HL-60 (cell line): ENCODE measurements at regions not wholly inside any gene's neighbourhood (a gene's known extent, or its start where the extent isn't known, plus 50 kb on each side); places are given as distances from the start of the nearest gene placed in this dataset.

Source experiments
- GABPA ChIP-seq: IDR thresholded peaks from 2 replicates; pipeline ENCODE4 v1.6.1; 2012; ENCODE audit warnings: low read depth
- REST ChIP-seq: IDR thresholded peaks from 2 replicates; pipeline ENCODE4 v1.6.1; 2012; ENCODE audit warnings: low read depth; ENCODE audit not compliant: insufficient replicate concordance
- TF ChIP-seq, protein P1 (sequence below): IDR thresholded peaks from one replicate; pipeline ENCODE4 v1.5.1; 2011; ENCODE audit warnings: low read length, control low read depth, inconsistent platforms; ENCODE audit not compliant: insufficient read depth

GRCh38 chr6:140825731-140826130 lies 1307.0 kb upstream of the GJE1 start:
- no peak for TF ChIP-seq REST
- TF ChIP-seq, protein P1, sequence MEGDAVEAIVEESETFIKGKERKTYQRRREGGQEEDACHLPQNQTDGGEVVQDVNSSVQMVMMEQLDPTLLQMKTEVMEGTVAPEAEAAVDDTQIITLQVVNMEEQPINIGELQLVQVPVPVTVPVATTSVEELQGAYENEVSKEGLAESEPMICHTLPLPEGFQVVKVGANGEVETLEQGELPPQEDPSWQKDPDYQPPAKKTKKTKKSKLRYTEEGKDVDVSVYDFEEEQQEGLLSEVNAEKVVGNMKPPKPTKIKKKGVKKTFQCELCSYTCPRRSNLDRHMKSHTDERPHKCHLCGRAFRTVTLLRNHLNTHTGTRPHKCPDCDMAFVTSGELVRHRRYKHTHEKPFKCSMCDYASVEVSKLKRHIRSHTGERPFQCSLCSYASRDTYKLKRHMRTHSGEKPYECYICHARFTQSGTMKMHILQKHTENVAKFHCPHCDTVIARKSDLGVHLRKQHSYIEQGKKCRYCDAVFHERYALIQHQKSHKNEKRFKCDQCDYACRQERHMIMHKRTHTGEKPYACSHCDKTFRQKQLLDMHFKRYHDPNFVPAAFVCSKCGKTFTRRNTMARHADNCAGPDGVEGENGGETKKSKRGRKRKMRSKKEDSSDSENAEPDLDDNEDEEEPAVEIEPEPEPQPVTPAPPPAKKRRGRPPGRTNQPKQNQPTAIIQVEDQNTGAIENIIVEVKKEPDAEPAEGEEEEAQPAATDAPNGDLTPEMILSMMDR, result no peak
- no peak for TF ChIP-seq GABPA
